Activated T-cell treated with anti-CD3 and anti-CD28 coated beads, Interleukin-2, amount 50 U/mL, for 48 hours (primary cell): ENCODE measurements at regions not wholly inside any gene's neighbourhood (a gene's known extent, or its start where the extent isn't known, plus 50 kb on each side); places are given as distances from the start of the nearest gene placed in this dataset.

Experiments
- DNase-seq, 2 experiments: peaks; one replicate each; pipeline ENCODE4 v3.0.0-alpha.2; 2020

GRCh38 chr5:143554918-143555477 is 151.5 kb upstream of the NR3C1 start:
- no peak for DNase-seq

- DNase-seq: no peak
These were observed 150.8 kb upstream of the NR3C1 start for GRCh38 chr5:143554187-143554717.

GRCh38 chr5:143552680-143553079 is 149.2 kb upstream of the NR3C1 start:
- DNase-seq: no peak

- no peak for DNase-seq
These were observed 148.3 kb upstream of the NR3C1 start for GRCh38 chr5:143551820-143552251.

- DNase-seq: no peak
These were observed 147.6 kb upstream of the NR3C1 start for GRCh38 chr5:143550986-143551630.

- no peak for DNase-seq
These were observed 143.9 kb upstream of the NR3C1 start for GRCh38 chr5:143547342-143547741.

GRCh38 chr5:143546394-143546793 is 142.9 kb upstream of the NR3C1 start:
- no peak for DNase-seq

GRCh38 chr5:143544606-143545005 is 141.1 kb upstream of the NR3C1 start:
- DNase-seq: no peak

GRCh38 chr5:143543358-143544255 is 140.1 kb upstream of the NR3C1 start:
- no peak for DNase-seq

- no peak for DNase-seq
These were observed 139.3 kb upstream of the NR3C1 start for GRCh38 chr5:143542798-143543144.

GRCh38 chr5:143541943-143542797 is 138.7 kb upstream of the NR3C1 start:
- DNase-seq: no peak

- DNase-seq: no peak
These were observed 136.3 kb upstream of the NR3C1 start for GRCh38 chr5:143539742-143540141.

- DNase-seq: no peak
These were observed 133.6 kb upstream of the NR3C1 start for GRCh38 chr5:143537056-143537455.

GRCh38 chr5:143536364-143536763 is 132.9 kb upstream of the NR3C1 start:
- no peak for DNase-seq

GRCh38 chr5:143534761-143535154 is 131.3 kb upstream of the NR3C1 start:
- DNase-seq: no peak

- DNase-seq: no peak
These were observed 130.7 kb upstream of the NR3C1 start for GRCh38 chr5:143533978-143534760.

GRCh38 chr5:143533475-143533874 is 130.0 kb upstream of the NR3C1 start:
- no peak for DNase-seq

- no peak for DNase-seq
These were observed 124.3 kb upstream of the NR3C1 start for GRCh38 chr5:143527808-143528207.

GRCh38 chr5:143525176-143525575 is 121.7 kb upstream of the NR3C1 start:
- no peak for DNase-seq

GRCh38 chr5:143524338-143524945 is 121.0 kb upstream of the NR3C1 start:
- DNase-seq: no peak

- no peak for DNase-seq
These were observed 118.4 kb upstream of the NR3C1 start for GRCh38 chr5:143521846-143522400.
